ENCODE measurements at regions not wholly inside any gene's neighbourhood (a gene's known extent, or its start where the extent isn't known, plus 50 kb on each side); places are given as distances from the start of the nearest gene placed in this dataset.

GRCh38 chr3:180092889-180093288 lies 56.2 kb upstream of the PEX5L start:
- no peak for DNase-seq (ENCODE audit: low read depth)
- in situ Hi-C loops (cut with HindIII; ENCODE audit: low pct_unique_long_range_greater_than_20kb, low sequenced_read_pairs): no loop called here

DNA sequence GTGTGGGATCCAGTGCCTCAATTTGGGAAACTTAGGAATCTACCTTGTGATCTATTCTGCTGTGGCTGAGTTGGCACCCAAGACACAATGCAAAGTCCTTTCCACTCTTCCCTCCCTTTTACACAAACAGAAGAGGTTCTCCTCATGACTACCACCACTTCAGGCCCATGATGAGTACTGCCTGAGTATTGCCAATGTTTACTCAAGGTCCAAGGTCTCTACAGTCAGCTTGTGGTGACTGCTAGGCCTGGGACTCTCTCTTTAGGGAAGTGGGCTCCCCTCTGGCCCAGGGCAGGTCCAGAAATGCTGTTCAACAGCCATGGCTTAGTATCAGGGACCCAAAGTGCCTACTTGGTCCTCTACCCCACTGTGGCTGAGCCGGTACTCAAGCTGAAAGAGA lies 56.8 kb upstream of the PEX5L start:
- in situ Hi-C loops (cut with HindIII; ENCODE audit: low pct_unique_long_range_greater_than_20kb, low sequenced_read_pairs): no loop called here
- no peak for DNase-seq (ENCODE audit: low read depth)

- in situ Hi-C loops (cut with HindIII; ENCODE audit: low pct_unique_long_range_greater_than_20kb, low sequenced_read_pairs): no loop called here
- DNase-seq (ENCODE audit: low read depth): no peak
These were observed 60.9 kb upstream of the PEX5L start for GRCh38 chr3:180097626-180098025.

- in situ Hi-C loops (cut with HindIII; ENCODE audit: low pct_unique_long_range_greater_than_20kb, low sequenced_read_pairs): no loop called here
- no peak for DNase-seq (ENCODE audit: low read depth)
These were observed 65.4 kb upstream of the PEX5L start for GRCh38 chr3:180102134-180102533.

- in situ Hi-C loops (cut with HindIII; ENCODE audit: low pct_unique_long_range_greater_than_20kb, low sequenced_read_pairs): no loop called here
- DNase-seq (ENCODE audit: low read depth): no peak
These were observed 65.9 kb upstream of the PEX5L start for GRCh38 chr3:180102604-180103003.

DNA sequence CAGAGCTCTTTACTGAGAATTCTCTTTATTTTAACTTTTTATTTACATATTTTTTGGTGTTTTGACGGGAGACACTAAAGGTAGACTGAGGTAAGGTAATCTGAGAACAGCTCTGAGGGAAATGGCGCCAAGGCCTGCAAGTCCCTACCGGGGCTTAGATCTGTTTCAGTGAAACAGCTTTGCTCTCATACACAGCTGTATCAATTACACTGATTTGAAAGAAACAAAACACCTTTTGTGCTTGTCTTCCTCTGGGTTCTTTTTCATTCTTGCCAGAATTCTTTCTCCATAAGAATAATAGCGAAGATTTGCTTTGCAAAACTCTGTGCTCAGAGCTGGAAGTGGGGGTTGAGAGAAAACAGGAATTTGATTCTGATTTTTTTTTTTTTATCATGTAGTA lies 79.5 kb upstream of the PEX5L start:
- in situ Hi-C loops (cut with HindIII; ENCODE audit: low pct_unique_long_range_greater_than_20kb, low sequenced_read_pairs): no loop called here
- no peak for DNase-seq (ENCODE audit: low read depth)

DNA sequence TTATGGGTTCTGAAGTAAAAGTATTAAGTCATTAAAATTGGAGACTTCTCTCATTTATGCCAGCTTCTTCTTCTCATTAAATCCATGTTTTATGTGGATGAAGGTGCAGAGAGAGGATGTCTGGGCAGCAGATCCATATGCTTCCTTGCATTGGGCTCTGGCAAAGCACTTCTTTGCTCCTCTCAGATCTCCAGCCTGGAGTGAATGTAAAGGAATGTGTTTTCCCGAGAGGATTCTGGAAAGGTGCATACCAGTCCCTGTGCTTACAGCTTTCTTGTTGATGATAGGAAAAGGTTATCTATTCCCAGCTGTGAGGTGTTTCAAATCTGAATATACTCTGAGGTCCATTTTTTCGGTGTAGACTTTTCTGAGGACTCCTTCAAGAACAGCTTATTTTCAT lies 79.9 kb upstream of the PEX5L start:
- no peak for DNase-seq (ENCODE audit: low read depth)
- in situ Hi-C loops (cut with HindIII; ENCODE audit: low pct_unique_long_range_greater_than_20kb, low sequenced_read_pairs): no loop called here

- in situ Hi-C loops (cut with HindIII; ENCODE audit: low pct_unique_long_range_greater_than_20kb, low sequenced_read_pairs): no loop called here
These were observed 80.8 kb upstream of the PEX5L start for GRCh38 chr3:180117381-180118163.

DNA sequence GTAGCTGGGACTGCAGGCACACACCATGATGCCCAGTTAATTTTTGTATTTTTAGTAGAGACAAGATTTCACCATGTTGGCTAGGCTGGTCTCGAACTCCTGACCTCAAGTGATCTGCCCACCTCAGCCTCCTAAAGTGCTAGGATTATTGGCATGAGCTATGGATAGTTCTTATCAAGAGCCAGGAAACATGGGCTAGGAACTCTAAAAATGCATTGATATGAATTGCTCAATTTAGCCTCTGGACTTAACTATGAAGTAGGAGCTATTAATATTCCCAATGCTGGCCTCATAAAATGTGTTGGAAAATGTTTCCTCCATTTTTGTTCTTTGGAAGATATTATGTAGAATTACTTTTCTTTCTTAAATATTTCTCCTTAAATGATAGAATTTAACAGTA lies 82.8 kb upstream of the PEX5L start:
- in situ Hi-C loops (cut with HindIII; ENCODE audit: low pct_unique_long_range_greater_than_20kb, low sequenced_read_pairs): no loop called here
- no peak for DNase-seq (ENCODE audit: low read depth)

More at GRCh38 chr3:180117381-180118163, 80.8 kb upstream of the PEX5L start:
- no peak for DNase-seq (ENCODE audit: low read depth)

GRCh38 chr3:180123928-180124327 lies 87.2 kb upstream of the PEX5L start:
- DNase-seq (ENCODE audit: low read depth): no peak
- in situ Hi-C loops (cut with HindIII; ENCODE audit: low pct_unique_long_range_greater_than_20kb, low sequenced_read_pairs): no loop called here

DNA sequence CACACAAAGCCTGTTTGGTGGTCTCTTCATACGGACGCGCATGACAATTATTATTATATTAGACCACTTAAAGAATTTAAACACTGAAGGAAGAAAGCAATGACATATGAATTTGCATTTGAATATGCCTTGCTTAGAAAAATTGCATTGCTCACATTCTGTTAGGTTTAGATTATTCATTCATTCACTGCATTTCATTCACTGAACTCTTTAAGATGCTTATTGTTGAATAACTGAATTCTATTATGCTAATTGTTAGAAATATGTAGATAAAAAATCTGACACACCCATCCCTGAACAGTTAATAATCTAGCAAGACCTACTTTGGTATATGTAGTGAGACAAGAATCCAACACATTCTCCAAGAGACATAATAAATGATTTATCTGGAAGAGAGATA lies 94.4 kb upstream of the PEX5L start:
- in situ Hi-C loops (cut with HindIII; ENCODE audit: low pct_unique_long_range_greater_than_20kb, low sequenced_read_pairs): no loop called here

DNA sequence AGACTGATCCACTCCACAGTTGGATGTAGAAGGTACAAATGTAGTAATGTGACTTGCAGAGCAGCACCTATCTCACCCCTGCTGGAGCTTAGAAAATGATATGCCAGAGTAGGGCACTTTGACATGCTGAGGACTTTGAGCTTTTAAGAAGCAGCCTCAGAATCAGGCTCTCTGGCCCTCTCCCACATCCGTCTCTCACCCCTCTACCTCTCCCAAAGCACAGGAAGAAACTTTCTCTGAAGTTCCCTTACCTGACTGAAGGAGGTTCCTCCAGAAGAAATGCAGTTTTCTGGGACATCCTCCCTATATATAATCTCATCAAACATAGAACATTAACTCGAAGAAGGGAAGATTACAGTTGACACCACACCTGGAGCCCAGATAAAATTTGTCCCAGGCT lies 98.4 kb upstream of the PEX5L start:
- no peak for DNase-seq (ENCODE audit: low read depth)
- in situ Hi-C loops (cut with HindIII; ENCODE audit: low pct_unique_long_range_greater_than_20kb, low sequenced_read_pairs): no loop called here

More for the DNA sequence above, 94.4 kb upstream of the PEX5L start:
- DNase-seq (ENCODE audit: low read depth): no peak

- in situ Hi-C loops (cut with HindIII; ENCODE audit: low pct_unique_long_range_greater_than_20kb, low sequenced_read_pairs): no loop called here
- DNase-seq (ENCODE audit: low read depth): no peak
These were observed 102.1 kb upstream of the PEX5L start for GRCh38 chr3:180138871-180139270.

DNA sequence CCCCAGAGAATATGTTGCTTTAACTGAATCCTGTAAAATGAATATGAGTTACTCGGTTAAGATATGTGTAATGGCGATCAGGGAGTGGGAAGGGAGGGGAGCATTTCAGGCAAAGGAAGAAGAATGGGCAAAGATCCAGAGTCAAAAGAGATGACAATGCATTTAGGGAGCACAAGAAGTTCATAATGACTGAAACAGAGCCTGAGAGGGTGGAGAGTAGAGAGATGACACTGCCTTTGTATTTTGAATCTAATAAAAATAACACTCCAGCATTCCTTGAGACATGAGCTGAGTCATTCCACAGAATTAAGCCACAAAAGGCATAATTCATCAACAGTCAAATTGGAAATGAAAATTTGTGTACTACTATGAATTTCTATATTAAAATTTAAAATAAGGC lies 105.3 kb upstream of the PEX5L start:
- DNase-seq (ENCODE audit: low read depth): no peak
- in situ Hi-C loops (cut with HindIII; ENCODE audit: low pct_unique_long_range_greater_than_20kb, low sequenced_read_pairs): no loop called here

DNA sequence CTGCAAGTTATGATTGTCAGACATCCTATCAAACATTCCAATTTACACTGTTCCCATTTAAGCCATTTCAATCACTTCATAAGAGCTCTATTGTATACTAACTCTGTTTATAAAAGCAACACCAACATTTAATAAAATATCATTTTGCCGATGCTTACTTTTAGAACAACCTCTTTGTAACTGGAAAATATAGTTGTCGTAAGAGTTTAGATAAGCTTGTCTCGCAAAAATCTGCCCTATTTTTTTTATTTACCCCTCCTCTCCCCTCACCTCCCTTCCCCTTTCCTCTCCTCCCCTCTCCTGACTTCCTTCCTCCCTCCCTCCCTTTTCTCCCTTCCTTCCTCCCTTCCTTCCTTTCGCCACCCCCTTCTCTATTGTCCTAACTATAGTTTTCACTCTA lies 105.7 kb upstream of the PEX5L start:
- no peak for DNase-seq (ENCODE audit: low read depth)
- in situ Hi-C loops (cut with HindIII; ENCODE audit: low pct_unique_long_range_greater_than_20kb, low sequenced_read_pairs): no loop called here

DNA sequence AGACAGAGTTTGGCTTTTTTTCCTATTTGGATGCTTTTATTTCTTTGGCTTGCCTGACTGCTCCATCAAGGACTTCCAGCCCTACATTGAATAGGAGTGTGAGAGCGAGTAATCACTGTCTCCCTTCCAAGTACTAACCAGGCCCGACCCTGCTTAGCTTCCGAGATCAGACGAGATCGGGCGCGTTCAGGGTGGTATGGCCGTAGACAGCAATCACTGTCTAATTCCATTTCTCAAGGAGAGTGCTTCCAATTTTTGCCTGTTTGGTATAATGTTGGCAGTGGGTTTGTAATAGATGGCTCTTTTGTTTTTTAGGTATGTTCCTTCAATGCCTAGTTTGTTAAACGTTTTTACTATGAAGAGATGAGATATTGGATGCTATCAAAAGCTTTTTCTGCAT lies 125.0 kb upstream of the PEX5L start:
- in situ Hi-C loops (cut with HindIII; ENCODE audit: low pct_unique_long_range_greater_than_20kb, low sequenced_read_pairs): no loop called here
- DNase-seq (ENCODE audit: low read depth): no peak

DNA sequence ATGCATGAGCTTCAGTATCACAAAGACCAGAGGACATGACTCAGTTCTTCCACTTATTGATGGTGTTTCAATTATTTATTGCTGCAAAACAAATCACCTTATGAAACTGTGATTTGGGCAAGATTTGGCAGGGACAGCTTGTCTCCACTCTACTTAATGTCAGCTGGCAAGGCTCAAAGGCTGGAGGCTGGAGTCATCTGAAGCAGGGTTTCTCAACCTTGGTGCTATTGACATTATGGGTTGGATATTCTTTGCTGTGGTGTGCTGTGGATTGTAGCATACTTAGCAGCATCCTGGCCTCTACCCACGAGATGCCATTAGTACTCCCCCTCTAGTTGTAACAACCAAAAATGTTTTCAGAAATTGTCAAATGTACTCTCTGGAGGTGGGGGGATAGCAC lies 138.8 kb upstream of the PEX5L start:
- in situ Hi-C loops (cut with HindIII; ENCODE audit: low pct_unique_long_range_greater_than_20kb, low sequenced_read_pairs): no loop called here
- no peak for DNase-seq (ENCODE audit: low read depth)

DNA sequence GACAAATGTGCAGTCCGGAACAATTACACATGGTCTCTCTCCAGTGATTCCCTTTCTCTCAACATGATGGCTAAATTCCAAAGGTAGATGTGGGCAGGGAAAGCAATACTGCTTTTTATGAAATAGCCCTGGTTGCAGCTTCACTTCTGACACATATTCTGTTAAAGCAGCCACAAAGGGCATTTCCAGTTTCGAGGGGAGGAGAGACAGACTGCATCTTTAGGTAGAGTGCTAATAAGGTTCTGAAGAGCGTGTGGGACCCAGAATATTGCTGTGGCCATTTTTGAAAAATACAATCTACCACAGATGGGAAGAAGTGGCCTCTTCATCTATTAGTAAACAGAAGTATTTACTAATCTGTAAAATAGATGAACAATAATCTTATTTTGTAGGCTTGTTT lies 139.3 kb upstream of the PEX5L start:
- no peak for DNase-seq (ENCODE audit: low read depth)
- in situ Hi-C loops (cut with HindIII; ENCODE audit: low pct_unique_long_range_greater_than_20kb, low sequenced_read_pairs): no loop called here

DNA sequence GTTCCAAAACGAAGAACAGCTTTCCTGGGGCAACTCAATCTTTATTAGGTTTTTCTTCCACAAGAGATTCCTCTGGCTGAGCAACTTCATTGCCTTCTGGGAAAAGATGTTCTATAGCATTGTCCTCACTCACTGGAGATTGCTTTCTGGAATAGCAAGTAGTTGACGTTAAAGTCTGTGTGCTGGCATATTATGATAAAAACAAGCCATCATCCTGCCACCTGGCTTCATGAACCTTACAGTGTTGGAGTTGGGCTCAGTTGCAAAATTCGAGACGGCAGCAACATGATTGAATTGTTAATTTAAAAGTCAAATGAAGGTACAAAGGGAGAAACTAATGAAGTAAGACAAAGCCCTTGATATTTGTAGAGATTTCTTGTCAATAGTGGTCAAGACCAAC lies 140.5 kb upstream of the PEX5L start:
- no peak for DNase-seq (ENCODE audit: low read depth)
- in situ Hi-C loops (cut with HindIII; ENCODE audit: low pct_unique_long_range_greater_than_20kb, low sequenced_read_pairs): no loop called here

DNA sequence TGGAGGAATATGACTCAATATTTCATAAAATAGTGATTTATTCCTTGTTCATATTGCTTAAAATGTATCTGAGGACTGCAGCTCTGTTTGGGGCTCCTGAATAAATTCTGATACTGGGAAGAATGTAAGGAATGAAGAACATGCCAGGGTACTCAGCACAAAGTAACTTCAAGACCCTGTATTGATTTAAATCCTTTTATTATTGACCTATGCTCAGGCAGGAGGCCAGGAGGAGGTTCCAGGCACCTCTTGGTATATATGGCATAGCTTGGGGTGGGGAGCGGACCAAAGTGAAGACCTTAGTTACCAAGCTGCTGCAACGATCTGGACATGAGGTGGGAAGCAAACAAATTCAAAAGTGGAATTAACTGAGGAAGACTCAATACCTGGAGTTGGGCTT lies 142.8 kb upstream of the PEX5L start:
- in situ Hi-C loops (cut with HindIII; ENCODE audit: low pct_unique_long_range_greater_than_20kb, low sequenced_read_pairs): no loop called here
- DNase-seq (ENCODE audit: low read depth): no peak

Data from Caki2 (cell line).